Muscle layer of duodenum (tissue), 2 donors: ENCODE measurements at regions not wholly inside any gene's neighbourhood (a gene's known extent, or its start where the extent isn't known, plus 50 kb on each side); places are given as distances from the start of the nearest gene placed in this dataset.
"Not testable (repeated sequence)": the region's sequence is repeated elsewhere in the genome, so short reads cannot be mapped to it uniquely, and the experiment has no call there.

Source experiments
- H3K27ac ChIP-seq: one replicate; pipeline ENCODE4 v1.7.0; 2013; ENCODE audit warnings: mild to moderate bottlenecking, low read length
- H3K27me3 ChIP-seq: one replicate; pipeline ENCODE4 v1.7.0; 2013; ENCODE audit warnings: low read depth, mild to moderate bottlenecking, control low read depth, low read length
- H3K36me3 ChIP-seq, 2 donors: one replicate each; pipeline ENCODE4 v1.7.0; 2013; ENCODE audit warnings: low read length in 2 of 2, control low read depth in 1 of 2, mild to moderate bottlenecking in 1 of 2; ENCODE audit not compliant: insufficient read depth in 2 of 2, control insufficient read depth in 1 of 2
- H3K4me1 ChIP-seq, 2 donors: one replicate each; pipeline ENCODE4 v1.7.0; 2013; ENCODE audit warnings: low read length in 2 of 2, mild to moderate bottlenecking in 2 of 2, control low read depth in 1 of 2, moderate library complexity in 1 of 2; ENCODE audit not compliant: insufficient read depth in 2 of 2, control insufficient read depth in 1 of 2
- H3K4me3 ChIP-seq, 2 donors: one replicate each; pipeline ENCODE4 v1.7.0; 2013; ENCODE audit warnings: low read length in 2 of 2, low read depth in 1 of 2, mild to moderate bottlenecking in 1 of 2
- H3K9me3 ChIP-seq, 2 donors: one replicate each; pipeline ENCODE4 v1.7.0; 2013; ENCODE audit warnings: low read length in 2 of 2, control low read depth in 1 of 2, mild to moderate bottlenecking in 1 of 2; ENCODE audit not compliant: control insufficient read depth in 1 of 2
- donor health status: healthy.

GRCh38 chr17:21470422-21470821, 94.3 kb downstream of the KCNJ12 start:
- not testable (repeated sequence) for H3K36me3 ChIP-seq, H3K27me3 ChIP-seq, H3K4me1 ChIP-seq, H3K9me3 ChIP-seq, H3K4me3 ChIP-seq, H3K27ac ChIP-seq

DNA sequence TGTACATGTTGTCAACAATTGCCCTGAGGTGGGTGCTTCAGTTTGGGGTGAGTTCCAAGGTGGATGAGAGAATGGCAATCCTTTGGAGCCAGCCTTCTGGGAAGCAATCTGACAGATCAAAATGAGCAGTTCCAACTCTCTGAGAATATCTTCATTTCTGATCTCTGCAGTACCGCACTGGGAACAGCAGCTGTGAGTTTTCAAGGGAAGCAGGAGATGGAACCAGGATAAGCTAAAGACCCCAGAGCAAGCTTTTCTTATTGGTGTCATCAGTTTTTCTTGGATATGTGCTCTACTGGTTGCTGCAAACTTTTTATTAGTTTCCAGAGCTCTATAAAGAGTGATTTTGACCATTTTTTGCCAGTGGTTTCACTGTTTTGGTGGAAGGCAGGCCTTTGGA, 94.7 kb downstream of the KCNJ12 start:
- H3K27ac ChIP-seq: no peak overlapping the region
- H3K27me3 ChIP-seq: no peaks in the 10 kb centered on the region
- H3K9me3 ChIP-seq: no peaks in the 10 kb centered on the region
- no peak overlapping the region for H3K4me3 ChIP-seq
- no peaks in the 10 kb centered on the region for H3K36me3 ChIP-seq
- H3K4me1 ChIP-seq: no peaks in the 10 kb centered on the region

DNA sequence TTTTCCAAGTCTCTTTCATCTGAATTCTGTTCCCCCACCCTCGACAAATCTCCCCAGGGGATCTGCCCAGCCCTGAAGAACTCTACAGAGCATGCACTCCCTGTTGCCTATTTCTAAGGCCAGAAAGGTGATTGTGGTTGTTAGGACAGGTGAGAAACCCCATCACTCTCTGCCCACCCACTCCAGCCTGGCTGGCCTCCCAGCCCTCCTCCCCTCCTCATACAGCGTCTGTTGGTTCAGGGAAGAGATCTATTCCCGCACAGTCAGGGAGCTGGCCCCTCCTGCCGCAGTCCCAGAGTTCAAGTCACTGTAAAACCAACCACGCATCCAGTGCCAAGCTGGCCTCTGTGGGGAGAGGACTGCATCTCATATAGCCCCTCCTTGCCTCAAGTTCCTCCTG, 98.7 kb downstream of the KCNJ12 start:
- Histone ChIP-seq H3K27me3 (no peaks in the 10 kb centered on the region), H3K36me3 (no peaks in the 10 kb centered on the region), H3K9me3 (peaks cover 5 to 8% of the 10 kb centered on the region in 2 donors), H3K4me3 (no peak overlapping the region), H3K27ac (no peak overlapping the region), H3K4me1 (no peaks in the 10 kb centered on the region)

DNA sequence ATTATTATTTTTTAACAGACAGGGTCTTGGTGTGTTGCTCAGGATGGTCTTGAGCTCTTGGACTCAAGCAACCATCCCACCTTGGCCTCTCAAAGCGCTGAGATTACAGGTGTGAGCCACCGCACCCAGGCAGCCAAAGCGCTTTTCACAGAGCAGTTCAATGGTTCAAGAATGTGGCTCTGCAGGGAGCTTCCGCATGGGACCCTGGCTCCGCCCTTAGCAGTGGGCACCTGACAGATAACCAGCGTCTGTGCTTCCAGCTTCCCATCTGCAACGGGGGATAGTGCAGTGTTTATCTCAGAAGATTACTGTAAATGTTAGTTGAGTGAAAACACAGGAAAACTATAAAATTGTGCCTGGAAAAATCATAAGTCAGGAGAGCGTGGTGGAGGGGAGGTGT, 99.4 kb downstream of the KCNJ12 start:
- Histone ChIP-seq H3K4me3 (no peak overlapping the region), H3K27me3 (no peaks in the 10 kb centered on the region), H3K27ac (no peak overlapping the region), H3K9me3 (peaks cover 5 to 8% of the 10 kb centered on the region in 2 donors), H3K4me1 (no peaks in the 10 kb centered on the region), H3K36me3 (no peaks in the 10 kb centered on the region)

- H3K27me3 ChIP-seq: peaks cover 2% of the 10 kb centered on the region
- peaks cover 5 to 8% of the 10 kb centered on the region in 2 donors for H3K9me3 ChIP-seq
- H3K36me3 ChIP-seq: no peaks in the 10 kb centered on the region
- H3K4me3 ChIP-seq: no peak overlapping the region
- no peak overlapping the region for H3K27ac ChIP-seq
- no peaks in the 10 kb centered on the region for H3K4me1 ChIP-seq
These were observed 100.7 kb downstream of the KCNJ12 start for GRCh38 chr17:21476867-21477266.

DNA sequence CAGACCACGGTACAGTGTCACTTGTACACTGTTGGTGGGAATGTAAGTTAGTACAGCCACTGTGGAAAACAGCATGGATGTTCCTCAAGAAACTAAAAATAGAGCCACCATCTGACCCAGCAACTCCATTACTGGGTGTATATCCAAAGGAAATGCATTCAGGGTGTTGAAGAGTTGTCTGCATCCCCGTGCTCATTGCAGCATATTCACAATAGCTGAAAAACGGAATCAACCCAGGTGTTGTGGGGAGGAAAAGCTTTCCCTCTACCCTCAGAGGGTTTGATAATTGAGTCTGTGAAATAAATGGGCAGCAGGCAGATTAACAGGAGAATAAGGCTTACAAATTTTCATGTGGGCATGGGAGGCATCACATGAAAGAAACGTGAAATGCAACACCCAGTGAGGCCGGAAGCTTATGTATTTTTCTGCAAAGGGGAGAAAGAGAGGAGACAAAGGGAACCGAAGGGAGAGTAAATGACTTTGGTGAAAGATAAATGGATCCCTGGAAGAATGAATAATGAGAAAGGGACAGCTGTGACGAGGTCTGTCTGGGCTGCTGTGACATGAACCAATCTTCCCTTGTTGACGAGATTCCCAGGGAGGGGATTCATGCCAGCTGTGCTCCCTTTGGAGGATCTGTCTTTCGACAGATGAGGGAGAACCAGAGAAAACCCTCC, 106.2 kb downstream of the KCNJ12 start:
- Histone ChIP-seq H3K27me3 (peaks cover 6% of the 10 kb centered on the region), H3K36me3 (no peaks in the 10 kb centered on the region), H3K27ac (no peak overlapping the region), H3K4me3 (no peak overlapping the region), H3K4me1 (no peaks in the 10 kb centered on the region), H3K9me3 (peaks cover 5 to 8% of the 10 kb centered on the region in 2 donors)

- H3K36me3 ChIP-seq, H3K27ac ChIP-seq, H3K4me1 ChIP-seq, H3K27me3 ChIP-seq, H3K4me3 ChIP-seq, H3K9me3 ChIP-seq: not testable (repeated sequence)
These were observed 111.9 kb downstream of the KCNJ12 start for GRCh38 chr17:21488043-21488442.

GRCh38 chr17:21493993-21494392, 117.8 kb downstream of the KCNJ12 start:
- H3K4me3 ChIP-seq: no peak overlapping the region
- H3K36me3 ChIP-seq: no peaks in the 10 kb centered on the region
- no peaks in the 10 kb centered on the region for H3K9me3 ChIP-seq
- no peaks in the 10 kb centered on the region for H3K4me1 ChIP-seq
- no peak overlapping the region for H3K27ac ChIP-seq
- no peaks in the 10 kb centered on the region for H3K27me3 ChIP-seq

DNA sequence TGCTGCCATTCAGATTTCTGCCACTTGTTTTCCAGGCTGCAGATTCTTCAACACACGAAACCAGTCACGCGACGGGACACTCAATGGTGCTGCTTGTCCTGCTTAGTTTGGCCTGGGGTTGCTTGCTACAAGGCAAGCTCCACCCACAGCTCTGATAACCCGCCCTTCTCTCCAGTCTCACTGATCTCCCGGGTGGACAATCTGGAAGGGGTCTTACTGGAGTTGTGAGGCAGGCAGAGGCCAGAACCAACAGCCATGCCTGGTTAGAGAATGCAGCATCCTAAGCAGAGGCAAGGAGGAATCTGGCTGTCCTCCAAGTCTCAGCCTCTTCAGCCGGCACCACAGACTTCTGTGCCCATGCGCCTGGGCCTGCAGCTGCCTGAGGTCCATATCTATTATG, 119.1 kb downstream of the KCNJ12 start:
- no peaks in the 10 kb centered on the region for H3K27me3 ChIP-seq
- H3K36me3 ChIP-seq: no peaks in the 10 kb centered on the region
- H3K27ac ChIP-seq: no peak overlapping the region
- no peaks in the 10 kb centered on the region for H3K4me1 ChIP-seq
- H3K4me3 ChIP-seq: no peak overlapping the region
- no peaks in the 10 kb centered on the region for H3K9me3 ChIP-seq

GRCh38 chr17:21500064-21500463, 123.9 kb downstream of the KCNJ12 start:
- Histone ChIP-seq H3K9me3 (no peaks in the 10 kb centered on the region), H3K4me3 (no peak overlapping the region), H3K27ac (no peak overlapping the region), H3K4me1 (no peaks in the 10 kb centered on the region), H3K27me3 (no peaks in the 10 kb centered on the region), H3K36me3 (no peaks in the 10 kb centered on the region)

DNA sequence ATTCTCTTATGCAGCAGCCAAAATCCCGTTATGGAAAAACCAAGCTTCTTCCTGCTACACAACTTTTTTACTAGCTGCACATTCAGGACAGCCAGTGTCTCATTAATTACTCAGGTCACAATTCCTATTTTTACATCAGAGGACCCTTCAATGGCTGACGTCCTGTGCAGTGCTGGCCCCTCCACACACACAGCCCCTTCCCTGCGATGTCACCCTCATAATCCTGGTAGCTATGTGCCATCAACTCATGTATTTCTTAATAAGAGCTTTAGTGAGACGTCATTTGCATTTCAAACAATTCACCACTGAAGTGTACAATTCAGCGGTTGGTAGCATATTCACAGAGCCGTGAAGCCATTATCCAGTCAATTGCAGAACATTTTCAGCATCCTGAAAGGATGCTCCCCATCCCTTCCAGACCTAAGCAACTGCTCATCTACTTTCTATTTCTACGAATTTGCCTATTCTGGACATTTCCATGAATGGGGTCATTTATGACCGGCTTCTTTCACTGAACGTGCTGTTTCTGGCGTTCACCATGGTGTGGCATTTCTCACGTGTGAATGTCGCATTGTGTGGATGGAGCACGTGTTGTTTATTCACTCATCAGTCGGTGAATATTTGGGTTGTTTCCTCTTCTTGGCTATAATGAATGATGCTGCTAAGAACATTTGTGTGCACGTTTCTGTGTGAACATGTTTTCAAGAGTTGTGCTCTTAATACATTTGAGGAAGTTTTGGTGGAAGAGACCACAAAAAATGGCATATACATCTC, 126.0 kb downstream of the KCNJ12 start:
- not testable (repeated sequence) for H3K27ac ChIP-seq, H3K4me3 ChIP-seq, H3K9me3 ChIP-seq, H3K4me1 ChIP-seq, H3K36me3 ChIP-seq, H3K27me3 ChIP-seq
